ENCODE measurements at regions not wholly inside any gene's neighbourhood (a gene's known extent, or its start where the extent isn't known, plus 50 kb on each side); places are given as distances from the start of the nearest gene placed in this dataset.

- CTCF ChIA-PET, result interaction anchor here (0.6 to 1.1 kb wide), 2 partner anchors 15 to 68 kb away, joined by 3 to 4 read pairs; no protein-coding TSS in a partner anchor
- POLR2A ChIA-PET, result no interaction called here
- peak; percentile 28 for DNase-seq (ENCODE audit: extremely low spot score)
- TF ChIP-seq HDGF (IDR thresholded peaks at IDR 0.05; ENCODE audit: borderline replicate concordance), result no peak
- no peak for TF ChIP-seq L3MBTL2 (conservative IDR thresholded peaks at IDR 0.05)
- TF ChIP-seq ARNT (IDR thresholded peaks at IDR 0.05), result no peak
- TF ChIP-seq FOXA1 (IDR thresholded peaks at IDR 0.05), result no peak
- no peak for TF ChIP-seq ELF4 (IDR thresholded peaks at IDR 0.05)
- no peak for TF ChIP-seq NFRKB (IDR thresholded peaks at IDR 0.05)
- TF ChIP-seq LEF1 (IDR thresholded peaks at IDR 0.05; ENCODE audit: borderline replicate concordance), result no peak
- no peak for TF ChIP-seq ZNF384 (IDR thresholded peaks at IDR 0.05)
- TF ChIP-seq FOXM1 (IDR thresholded peaks at IDR 0.05; ENCODE audit: borderline replicate concordance), result no peak
- TF ChIP-seq SUZ12 (IDR thresholded peaks at IDR 0.05), result no peak
- TF ChIP-seq SP1 (IDR thresholded peaks at IDR 0.05), result no peak
Measured at GRCh38 chr17:34527908-34528470, 51.4 kb upstream of the TMEM132E start.

- ChIA-PET CTCF (interaction anchor here (1.1 kb wide), 1 partner anchor 15 kb away, joined by 3 read pairs; no protein-coding TSS in a partner anchor), POLR2A (no interaction called here)
- TF ChIP-seq HDGF (IDR thresholded peaks at IDR 0.05; ENCODE audit: borderline replicate concordance), result no peak
- TF ChIP-seq ARNT (IDR thresholded peaks at IDR 0.05), result no peak
- TF ChIP-seq NFRKB (IDR thresholded peaks at IDR 0.05), result no peak
- TF ChIP-seq FOXK2 (IDR thresholded peaks at IDR 0.05), result no peak
- TF ChIP-seq L3MBTL2 (conservative IDR thresholded peaks at IDR 0.05), result no peak
- no peak for TF ChIP-seq ZNF384 (IDR thresholded peaks at IDR 0.05)
- TF ChIP-seq FOXM1 (IDR thresholded peaks at IDR 0.05; ENCODE audit: borderline replicate concordance), result no peak
- no peak for TF ChIP-seq PKNOX1 (IDR thresholded peaks at IDR 0.05)
Measured at GRCh38 chr17:34527136-34527907, 52.1 kb upstream of the TMEM132E start.

GRCh38 chr17:34525651-34526050 is 53.7 kb upstream of the TMEM132E start:
- ChIA-PET CTCF (no interaction called here), POLR2A (no interaction called here)
- DNase-seq (ENCODE audit: extremely low spot score), result no peak

More at GRCh38 chr17:34527136-34527907, 52.1 kb upstream of the TMEM132E start:
- DNase-seq (ENCODE audit: extremely low spot score), result no peak

GRCh38 chr17:34521955-34522354 is 57.4 kb upstream of the TMEM132E start:
- CTCF ChIA-PET, result no interaction called here
- POLR2A ChIA-PET, result no interaction called here
- TF ChIP-seq SP1 (IDR thresholded peaks at IDR 0.05) (no peak), NFRKB (IDR thresholded peaks at IDR 0.05) (no peak), BHLHE40 (IDR thresholded peaks at IDR 0.05; ENCODE audit: borderline replicate concordance) (no peak), ZNF384 (IDR thresholded peaks at IDR 0.05) (no peak), CTBP1 (IDR thresholded peaks at IDR 0.05; ENCODE audit: borderline replicate concordance) (no peak), SUZ12 (IDR thresholded peaks at IDR 0.05) (no peak), FOXA1 (IDR thresholded peaks at IDR 0.05) (no peak), HDGF (IDR thresholded peaks at IDR 0.05; ENCODE audit: borderline replicate concordance) (no peak), TARDBP (IDR thresholded peaks at IDR 0.05) (no peak), FOXK2 (IDR thresholded peaks at IDR 0.05) (no peak), L3MBTL2 (conservative IDR thresholded peaks at IDR 0.05) (no peak), FOXM1 (IDR thresholded peaks at IDR 0.05; ENCODE audit: borderline replicate concordance) (no peak), LEF1 (IDR thresholded peaks at IDR 0.05; ENCODE audit: borderline replicate concordance) (no peak), ELF4 (IDR thresholded peaks at IDR 0.05) (no peak)
- DNase-seq (ENCODE audit: extremely low spot score), result no peak

More at GRCh38 chr17:34525651-34526050, 53.7 kb upstream of the TMEM132E start:
- TF ChIP-seq CTBP1 (IDR thresholded peaks at IDR 0.05; ENCODE audit: borderline replicate concordance), result no peak
- TF ChIP-seq TARDBP (IDR thresholded peaks at IDR 0.05), result no peak
- no peak for TF ChIP-seq FOXA1 (IDR thresholded peaks at IDR 0.05)
- no peak for TF ChIP-seq SP1 (IDR thresholded peaks at IDR 0.05)
- no peak for TF ChIP-seq ARNT (IDR thresholded peaks at IDR 0.05)
- TF ChIP-seq LEF1 (IDR thresholded peaks at IDR 0.05; ENCODE audit: borderline replicate concordance), result no peak
- TF ChIP-seq NFRKB (IDR thresholded peaks at IDR 0.05), result no peak
- TF ChIP-seq SUZ12 (IDR thresholded peaks at IDR 0.05), result no peak
- no peak for TF ChIP-seq L3MBTL2 (conservative IDR thresholded peaks at IDR 0.05)
- TF ChIP-seq FOXK2 (IDR thresholded peaks at IDR 0.05), result no peak
- no peak for TF ChIP-seq ELF4 (IDR thresholded peaks at IDR 0.05)
- TF ChIP-seq ZNF384 (IDR thresholded peaks at IDR 0.05), result no peak
- TF ChIP-seq FOXM1 (IDR thresholded peaks at IDR 0.05; ENCODE audit: borderline replicate concordance), result no peak

GRCh38 chr17:34519282-34519681 is 60.1 kb upstream of the TMEM132E start:
- ChIA-PET CTCF (interaction anchor here (0.8 to 1.3 kb wide), 5 partner anchors 13 to 99 kb away, joined by 3 to 5 read pairs (median 4); no protein-coding TSS in a partner anchor), POLR2A (no interaction called here)
- peak; percentile 29 for DNase-seq (ENCODE audit: extremely low spot score)
- TF ChIP-seq L3MBTL2 (conservative IDR thresholded peaks at IDR 0.05) (no peak), FOXA1 (IDR thresholded peaks at IDR 0.05) (no peak), TARDBP (IDR thresholded peaks at IDR 0.05) (no peak), NFRKB (IDR thresholded peaks at IDR 0.05) (no peak), SP1 (IDR thresholded peaks at IDR 0.05) (no peak), ZNF384 (IDR thresholded peaks at IDR 0.05) (no peak), FOXK2 (IDR thresholded peaks at IDR 0.05) (no peak), BHLHE40 (IDR thresholded peaks at IDR 0.05; ENCODE audit: borderline replicate concordance) (no peak), PKNOX1 (IDR thresholded peaks at IDR 0.05) (no peak), ARNT (IDR thresholded peaks at IDR 0.05) (no peak), LEF1 (IDR thresholded peaks at IDR 0.05; ENCODE audit: borderline replicate concordance) (no peak), CTBP1 (IDR thresholded peaks at IDR 0.05; ENCODE audit: borderline replicate concordance) (no peak), FOXM1 (IDR thresholded peaks at IDR 0.05; ENCODE audit: borderline replicate concordance) (no peak), HDGF (IDR thresholded peaks at IDR 0.05; ENCODE audit: borderline replicate concordance) (no peak), ELF4 (IDR thresholded peaks at IDR 0.05) (no peak), SUZ12 (IDR thresholded peaks at IDR 0.05) (no peak)

GRCh38 chr17:34517406-34517805 is 62.0 kb upstream of the TMEM132E start:
- ChIA-PET POLR2A (no interaction called here), CTCF (interaction anchor here (1.0 kb wide), 1 partner anchor 31 kb away, joined by 3 read pairs; no protein-coding TSS in a partner anchor)
- TF ChIP-seq FOXM1 (IDR thresholded peaks at IDR 0.05; ENCODE audit: borderline replicate concordance) (no peak), LEF1 (IDR thresholded peaks at IDR 0.05; ENCODE audit: borderline replicate concordance) (no peak)
- no peak for DNase-seq (ENCODE audit: extremely low spot score)

Measured in HEK293T (cell line).